ENCODE measurements at regions not wholly inside any gene's neighbourhood (a gene's known extent, or its start where the extent isn't known, plus 50 kb on each side); places are given as distances from the start of the nearest gene placed in this dataset.
A peak's percentile ranks its signal among the peaks of the same experiment; 100 is the strongest.

DNA sequence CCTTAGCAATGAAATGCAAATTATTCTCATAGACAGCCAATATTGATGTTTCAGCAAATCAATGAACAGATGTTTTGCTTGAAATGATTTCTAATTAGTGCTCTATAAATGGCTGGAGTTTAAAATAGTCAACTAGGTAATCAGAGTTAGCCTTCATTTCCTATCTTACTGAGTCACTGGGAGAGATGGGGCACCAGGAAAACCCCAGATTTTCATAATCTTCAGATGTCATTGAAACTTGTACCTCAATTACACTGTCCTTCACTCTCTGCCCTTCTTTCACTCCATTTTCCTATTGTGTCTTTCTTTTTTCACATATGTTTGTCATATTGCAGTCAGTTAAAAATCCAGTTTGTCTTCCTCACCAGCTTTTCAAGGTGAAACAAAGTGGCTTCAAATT lies 92.7 kb downstream of the C12orf75 start:
- no peaks in the 10 kb centered on the region for H3K9me3 Mint-ChIP-seq
- H3K27me3 Mint-ChIP-seq, result peaks cover 7 to 14% (median 9%) of the 10 kb centered on the region in 5 donors
- Histone ChIP-seq H3K4me3 (ENCODE audit: low read length) (no peak overlapping the region), H3K36me3 (ENCODE audit: control insufficient read depth in 2 of 3, insufficient read depth in 3 of 3, low read length in 3 of 3) (no peaks in the 10 kb centered on the region), H3K9me3 (ENCODE audit: control insufficient read depth in 2 of 3, low read length in 3 of 3) (no peaks in the 10 kb centered on the region), H3K4me1 (ENCODE audit: control insufficient read depth in 2 of 2, insufficient read depth in 2 of 2, low read length in 2 of 2) (no peaks in the 10 kb centered on the region), H3K27me3 (ENCODE audit: control insufficient read depth in 2 of 2, insufficient read depth in 2 of 2, low read length in 2 of 2) (no peaks in the 10 kb centered on the region), H3K27ac (ENCODE audit: low read depth, low read length) (no peak overlapping the region)
- no peak overlapping the region for H3K4me3 Mint-ChIP-seq
- H3K4me1 Mint-ChIP-seq, result no peaks in the 10 kb centered on the region
- ChIA-PET CTCF (interaction anchor here (0.6 kb wide), 1 partner anchor 706 kb away, joined by 3 read pairs; no protein-coding TSS in a partner anchor), POLR2A (no interaction called here)
- intact Hi-C loops (cut with micrococcal nuclease), result loop anchor here in 1 of 2 donors (5.0 kb wide), 1 partner anchor 859 kb away; no protein-coding TSS in a partner anchor
- H3K27ac Mint-ChIP-seq, result no peak overlapping the region
- no peak for DNase-seq
- ATAC-seq, result no peak
- peaks cover 0 to 2% (median 0%) of the 10 kb centered on the region in 5 donors for H3K36me3 Mint-ChIP-seq

DNA sequence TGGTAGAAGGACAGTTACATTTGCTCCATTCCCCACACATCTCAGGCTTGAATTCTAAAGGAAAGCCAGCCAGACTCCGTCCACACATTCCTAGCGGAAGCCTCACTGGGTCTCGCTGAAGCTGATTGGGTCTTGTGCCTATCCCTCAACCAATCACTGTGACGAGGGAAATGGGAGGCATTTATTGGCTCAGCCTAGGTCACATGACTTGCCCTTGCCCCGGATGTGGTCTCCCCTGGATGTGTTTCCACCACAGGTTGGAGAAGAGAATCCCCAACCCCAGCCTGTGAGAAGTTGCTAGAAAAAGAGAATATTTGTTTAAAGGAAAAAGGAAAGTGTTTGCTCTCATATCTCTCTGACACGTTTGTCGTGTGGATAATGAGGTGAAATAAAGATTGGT lies 93.4 kb downstream of the C12orf75 start:
- Mint-ChIP-seq H3K4me1 (no peaks in the 10 kb centered on the region), H3K27me3 (peaks cover 13 to 18% (median 15%) of the 10 kb centered on the region in 5 donors), H3K36me3 (peaks cover 0 to 3% (median 0%) of the 10 kb centered on the region in 5 donors), H3K9me3 (no peaks in the 10 kb centered on the region), H3K4me3 (no peak overlapping the region), H3K27ac (no peak overlapping the region)
- Histone ChIP-seq H3K9me3 (ENCODE audit: control insufficient read depth in 2 of 3, low read length in 3 of 3) (no peaks in the 10 kb centered on the region), H3K27me3 (ENCODE audit: control insufficient read depth in 2 of 2, insufficient read depth in 2 of 2, low read length in 2 of 2) (no peaks in the 10 kb centered on the region), H3K27ac (ENCODE audit: low read depth, low read length) (no peak overlapping the region), H3K4me1 (ENCODE audit: control insufficient read depth in 2 of 2, insufficient read depth in 2 of 2, low read length in 2 of 2) (no peaks in the 10 kb centered on the region), H3K36me3 (ENCODE audit: control insufficient read depth in 2 of 3, insufficient read depth in 3 of 3, low read length in 3 of 3) (no peaks in the 10 kb centered on the region), H3K4me3 (ENCODE audit: low read length) (no peak overlapping the region)
- no peak for ATAC-seq
- POLR2A ChIA-PET, result no interaction called here
- no peak for DNase-seq
- CTCF ChIA-PET, result interaction anchor here (0.6 to 1.3 kb wide), 2 partner anchors 706 to 713 kb away, joined by 3 read pairs; no protein-coding TSS in a partner anchor
- intact Hi-C loops (cut with micrococcal nuclease), result loop anchor here in 1 of 2 donors (5.0 kb wide), 1 partner anchor 858 kb away; no protein-coding TSS in a partner anchor

DNA sequence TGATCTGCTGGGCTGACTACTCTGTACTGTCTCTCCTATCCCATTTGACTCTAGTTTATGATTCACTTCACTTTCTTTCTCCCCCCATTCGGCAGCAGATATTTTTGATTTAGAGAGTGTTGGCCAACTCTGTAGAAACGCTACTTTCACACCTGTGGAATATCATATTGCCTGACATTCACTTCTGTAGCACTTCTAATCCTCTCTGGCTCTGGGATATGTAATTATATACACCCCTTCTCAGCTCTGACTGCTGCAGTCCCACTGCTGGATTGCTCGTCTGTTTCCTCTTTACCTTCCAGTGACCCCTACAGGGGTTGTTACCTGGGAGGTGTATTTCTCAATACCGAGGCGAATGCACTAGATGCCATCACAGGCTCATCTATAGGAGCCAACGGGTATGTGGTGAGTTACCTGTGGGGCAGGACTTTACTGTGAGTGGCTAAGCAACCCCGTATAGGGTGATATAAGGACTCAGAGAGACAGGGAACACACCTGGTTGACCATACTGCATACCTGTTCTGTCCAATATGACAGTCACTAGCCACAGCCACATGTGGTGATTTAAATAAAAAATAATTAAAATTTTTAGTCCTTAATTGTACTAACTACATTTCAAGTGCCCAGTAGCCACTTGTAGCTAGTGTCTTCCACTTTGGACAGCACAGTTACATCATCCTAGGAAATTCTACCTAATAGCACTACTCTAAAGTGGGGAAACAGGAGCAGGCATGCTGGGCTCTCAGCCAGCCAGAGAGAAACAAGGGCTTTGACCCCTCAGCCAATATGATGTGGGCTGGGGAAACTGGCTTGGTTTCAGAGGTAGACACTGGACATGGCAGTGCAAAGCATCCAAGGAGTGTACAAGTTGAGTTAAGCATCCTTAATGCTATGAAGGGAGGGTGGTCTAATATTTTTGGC lies 95.0 kb downstream of the C12orf75 start:
- Histone ChIP-seq H3K4me3 (ENCODE audit: low read length) (no peak overlapping the region), H3K4me1 (ENCODE audit: control insufficient read depth in 2 of 2, insufficient read depth in 2 of 2, low read length in 2 of 2) (no peaks in the 10 kb centered on the region), H3K27ac (ENCODE audit: low read depth, low read length) (no peak overlapping the region), H3K9me3 (ENCODE audit: control insufficient read depth in 2 of 3, low read length in 3 of 3) (no peaks in the 10 kb centered on the region), H3K27me3 (ENCODE audit: control insufficient read depth in 2 of 2, insufficient read depth in 2 of 2, low read length in 2 of 2) (no peaks in the 10 kb centered on the region), H3K36me3 (ENCODE audit: control insufficient read depth in 2 of 3, insufficient read depth in 3 of 3, low read length in 3 of 3) (no peaks in the 10 kb centered on the region)
- Mint-ChIP-seq H3K9me3 (no peaks in the 10 kb centered on the region), H3K27ac (no peak overlapping the region), H3K4me3 (no peak overlapping the region), H3K27me3 (peaks cover 15 to 29% (median 18%) of the 10 kb centered on the region in 5 donors), H3K4me1 (no peaks in the 10 kb centered on the region), H3K36me3 (peaks cover 0 to 3% (median 0%) of the 10 kb centered on the region in 5 donors)
- intact Hi-C loops (cut with micrococcal nuclease), result no loop called here
- no peak for DNase-seq
- ChIA-PET CTCF (interaction anchor here (1.3 kb wide), 1 partner anchor 712 kb away, joined by 3 read pairs; no protein-coding TSS in a partner anchor), POLR2A (no interaction called here)
- no peak for ATAC-seq

DNA sequence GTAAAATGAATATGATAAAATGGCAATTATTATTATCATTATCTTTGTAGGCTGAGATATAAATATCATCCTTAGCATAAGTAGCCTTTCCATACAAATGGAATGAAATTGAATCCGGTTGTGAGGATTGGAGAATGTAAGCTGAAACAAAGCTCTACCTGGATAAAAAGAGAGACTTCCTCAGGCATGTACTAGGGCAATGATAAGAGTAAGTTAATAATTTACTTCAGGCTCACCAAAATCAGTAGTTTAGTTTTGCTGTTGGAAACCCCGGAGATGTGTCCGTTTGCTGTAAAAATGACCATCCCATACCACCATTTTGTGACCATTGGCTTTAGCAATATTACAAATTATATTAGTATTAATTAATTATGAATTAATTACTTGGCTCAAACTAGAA lies 96.3 kb downstream of the C12orf75 start:
- no peaks in the 10 kb centered on the region for H3K36me3 ChIP-seq (ENCODE audit: control insufficient read depth in 2 of 3, insufficient read depth in 3 of 3, low read length in 3 of 3)
- no peak overlapping the region for H3K4me3 ChIP-seq (ENCODE audit: low read length)
- no peak overlapping the region for H3K27ac ChIP-seq (ENCODE audit: low read depth, low read length)
- Mint-ChIP-seq H3K4me1 (no peaks in the 10 kb centered on the region), H3K27ac (no peak overlapping the region), H3K36me3 (peaks cover 0 to 3% (median 0%) of the 10 kb centered on the region in 5 donors), H3K27me3 (peaks cover 15 to 30% (median 18%) of the 10 kb centered on the region in 5 donors), H3K9me3 (no peaks in the 10 kb centered on the region), H3K4me3 (no peak overlapping the region)
- ATAC-seq, result no peak
- POLR2A ChIA-PET, result no interaction called here
- H3K9me3 ChIP-seq (ENCODE audit: control insufficient read depth in 2 of 3, low read length in 3 of 3), result no peaks in the 10 kb centered on the region
- DNase-seq, result no peak
- intact Hi-C loops (cut with micrococcal nuclease), result no loop called here
- H3K4me1 ChIP-seq (ENCODE audit: control insufficient read depth in 2 of 2, insufficient read depth in 2 of 2, low read length in 2 of 2), result no peaks in the 10 kb centered on the region
- CTCF ChIA-PET, result no interaction called here
- no peaks in the 10 kb centered on the region for H3K27me3 ChIP-seq (ENCODE audit: control insufficient read depth in 2 of 2, insufficient read depth in 2 of 2, low read length in 2 of 2)

DNA sequence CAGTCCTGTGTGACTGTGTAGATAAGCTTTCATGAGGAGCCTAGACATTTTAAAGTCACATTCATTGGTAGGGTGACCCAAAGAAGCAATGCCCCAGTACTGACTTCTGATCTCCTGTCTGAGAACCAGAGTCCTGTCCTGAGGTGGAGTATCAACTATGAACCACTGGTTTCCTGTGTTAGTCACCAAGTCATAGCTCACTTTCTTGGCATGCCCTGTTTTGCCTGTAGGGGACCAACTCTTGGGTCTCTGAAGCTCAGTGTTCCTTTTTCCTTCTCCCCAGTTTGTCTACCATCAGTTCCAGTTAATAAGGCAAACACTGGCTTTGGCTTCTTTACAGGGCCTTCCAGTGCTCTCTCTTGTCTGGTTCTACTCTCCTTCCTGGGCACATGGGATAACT lies 97.4 kb downstream of the C12orf75 start:
- H3K4me1 ChIP-seq (ENCODE audit: control insufficient read depth in 2 of 2, insufficient read depth in 2 of 2, low read length in 2 of 2), result no peaks in the 10 kb centered on the region
- no peaks in the 10 kb centered on the region for H3K27me3 ChIP-seq (ENCODE audit: control insufficient read depth in 2 of 2, insufficient read depth in 2 of 2, low read length in 2 of 2)
- peak; percentile 52 for ATAC-seq
- Mint-ChIP-seq H3K4me1 (no peaks in the 10 kb centered on the region), H3K9me3 (no peaks in the 10 kb centered on the region), H3K4me3 (no peak overlapping the region), H3K27me3 (peaks cover 15 to 30% (median 18%) of the 10 kb centered on the region in 5 donors), H3K36me3 (peaks cover 0 to 3% (median 0%) of the 10 kb centered on the region in 5 donors), H3K27ac (no peak overlapping the region)
- POLR2A ChIA-PET, result no interaction called here
- intact Hi-C loops (cut with micrococcal nuclease), result no loop called here
- H3K36me3 ChIP-seq (ENCODE audit: control insufficient read depth in 2 of 3, insufficient read depth in 3 of 3, low read length in 3 of 3), result no peaks in the 10 kb centered on the region
- no peaks in the 10 kb centered on the region for H3K9me3 ChIP-seq (ENCODE audit: control insufficient read depth in 2 of 3, low read length in 3 of 3)
- CTCF ChIA-PET, result no interaction called here
- DNase-seq, result no peak
- no peak overlapping the region for H3K4me3 ChIP-seq (ENCODE audit: low read length)
- H3K27ac ChIP-seq (ENCODE audit: low read depth, low read length), result no peak overlapping the region

DNA sequence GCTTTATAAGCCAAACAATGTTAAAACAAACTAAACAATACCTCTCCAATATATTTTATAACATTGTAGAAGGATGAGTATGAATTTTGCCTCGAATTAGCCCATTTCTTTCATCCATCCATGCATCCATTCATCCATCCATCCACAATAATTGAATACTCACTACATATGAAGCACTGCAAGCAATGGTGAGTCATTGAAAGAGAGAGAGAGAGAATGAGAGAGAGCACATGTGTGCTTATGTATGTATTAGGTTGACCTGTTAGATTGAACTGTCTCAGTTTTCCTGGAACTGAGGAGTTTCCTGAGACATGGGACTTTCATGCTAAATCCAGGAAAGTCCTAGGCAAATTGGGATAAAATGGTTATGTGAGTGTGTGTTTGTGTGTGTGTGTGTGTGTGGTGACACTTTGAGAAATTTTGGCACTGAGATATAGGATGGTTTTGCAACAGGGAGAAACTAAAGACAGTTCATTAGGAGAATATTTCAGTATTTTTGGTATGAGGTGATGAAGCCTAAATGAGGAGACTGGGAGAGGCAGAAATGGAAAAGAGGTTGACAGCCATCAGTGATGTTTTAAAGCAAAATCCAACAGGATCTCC lies 98.4 kb downstream of the C12orf75 start:
- Mint-ChIP-seq H3K27ac (no peak overlapping the region), H3K27me3 (peaks cover 15 to 36% (median 18%) of the 10 kb centered on the region in 5 donors), H3K4me3 (no peak overlapping the region), H3K4me1 (no peaks in the 10 kb centered on the region), H3K9me3 (no peaks in the 10 kb centered on the region), H3K36me3 (peaks cover 0 to 3% (median 0%) of the 10 kb centered on the region in 5 donors)
- Histone ChIP-seq H3K9me3 (ENCODE audit: control insufficient read depth in 2 of 3, low read length in 3 of 3) (no peaks in the 10 kb centered on the region), H3K4me3 (ENCODE audit: low read length) (no peak overlapping the region), H3K4me1 (ENCODE audit: control insufficient read depth in 2 of 2, insufficient read depth in 2 of 2, low read length in 2 of 2) (no peaks in the 10 kb centered on the region), H3K36me3 (ENCODE audit: control insufficient read depth in 2 of 3, insufficient read depth in 3 of 3, low read length in 3 of 3) (no peaks in the 10 kb centered on the region), H3K27ac (ENCODE audit: low read depth, low read length) (no peak overlapping the region), H3K27me3 (ENCODE audit: control insufficient read depth in 2 of 2, insufficient read depth in 2 of 2, low read length in 2 of 2) (no peaks in the 10 kb centered on the region)
- ATAC-seq (no peak), DNase-seq (no peak)
- POLR2A ChIA-PET, result no interaction called here
- CTCF ChIA-PET, result no interaction called here
- intact Hi-C loops (cut with micrococcal nuclease), result no loop called here

Data from naive thymus-derived CD4-positive, alpha-beta T cell (primary cell).